ENCODE measurements at regions not wholly inside any gene's neighbourhood (a gene's known extent, or its start where the extent isn't known, plus 50 kb on each side); places are given as distances from the start of the nearest gene placed in this dataset.

- TF ChIP-seq EZH2phosphoT487 (IDR thresholded peaks at IDR 0.05; ENCODE audit: insufficient read depth, low read depth) = no peak
- TF ChIP-seq EZH2 (IDR thresholded peaks at IDR 0.05; ENCODE audit: insufficient read depth, poor library complexity, severe bottlenecking) = no peak
These were observed 1074.3 kb downstream of the BRD1 start for GRCh38 chr22:48753381-48753730.
